Gastroesophageal sphincter (tissue), 4 donors: ENCODE measurements at regions not wholly inside any gene's neighbourhood (a gene's known extent, or its start where the extent isn't known, plus 50 kb on each side); places are given as distances from the start of the nearest gene placed in this dataset.

ENCODE experiments used
- ATAC-seq: fragments of 150-250 bp; one replicate; pipeline ENCODE4 v1.9.1; 2016; ENCODE audit warnings: mild to moderate bottlenecking, moderate library complexity
- H3K27ac ChIP-seq, 4 donors: fragments of 200-600 bp; sonication (generic) in 3 of 4; 1 replicate in 3 of 4; 2 replicates in 1 of 4; pipeline ENCODE4 v1.5.1; 2016 to 2019
- H3K27me3 ChIP-seq: fragments of 200-600 bp; sonication (generic); one replicate; pipeline ENCODE4 v1.5.1; 2019
- H3K36me3 ChIP-seq, 2 donors: fragments of 200-600 bp; sonication (generic); one replicate each; pipeline ENCODE4 v1.5.1; 2019; ENCODE audit warnings: control low read depth in 1 of 2
- H3K4me1 ChIP-seq, 3 donors: fragments of 200-600 bp; sonication (generic); 1 replicate in 2 of 3; 2 replicates in 1 of 3; pipeline ENCODE4 v1.5.1; 2016 to 2019; ENCODE audit warnings: control low read depth in 2 of 3
- H3K4me3 ChIP-seq, 2 donors: fragments of 200-600 bp; sonication (generic); one replicate each; pipeline ENCODE4 v1.5.1; 2019; ENCODE audit warnings: mild to moderate bottlenecking in 1 of 2, moderate library complexity in 1 of 2
- H3K9me3 ChIP-seq, 3 donors: fragments of 200-600 bp; sonication (generic); one replicate each; pipeline ENCODE4 v1.5.1; 2017 to 2019; ENCODE audit warnings: control low read depth in 2 of 3
- CTCF ChIP-seq, 4 experiments: fragments of 200-600 bp in 2 of 4; fragments of 450-650 bp in 2 of 4; sonication (generic) in 1 of 4; IDR thresholded peaks; one replicate each; pipeline ENCODE4 v1.5.1; 2017 to 2019; ENCODE audit warnings: antibody characterized with exemption in 4 of 4, mild to moderate bottlenecking in 2 of 4, moderate library complexity in 2 of 4
- EP300 ChIP-seq: sonication (generic); formaldehyde crosslinking; IDR thresholded peaks from one replicate; pipeline ENCODE4 v1.6.1; 2017; ENCODE audit warnings: antibody characterized with exemption, mild to moderate bottlenecking
- POLR2A ChIP-seq, 2 donors: fragments of 450-650 bp; IDR thresholded peaks; one replicate each; pipeline ENCODE4 v1.6.1; 2017; ENCODE audit warnings: antibody characterized with exemption in 2 of 2, mild to moderate bottlenecking in 2 of 2, moderate library complexity in 1 of 2
- POLR2AphosphoS5 ChIP-seq: sonication (generic); formaldehyde crosslinking; IDR thresholded peaks from one replicate; pipeline ENCODE4 v1.6.1; 2017; ENCODE audit warnings: antibody characterized with exemption
- WGBS, 2 donors: methylation state at CpG; one replicate each; pipeline ENCODE4 v1.1.5; 2018; ENCODE audit warnings: low coverage in 1 of 2; 5-methylcytosine and 5-hydroxymethylcytosine counted together

- Histone ChIP-seq H3K27me3 (peaks cover 54% of the 10 kb centered on the region), H3K4me1 (no peaks in the 10 kb centered on the region), H3K36me3 (no peaks in the 10 kb centered on the region), H3K4me3 (no peak overlapping the region), H3K27ac (no peak overlapping the region), H3K9me3 (no peaks in the 10 kb centered on the region)
- ATAC-seq: no peak
- TF ChIP-seq EP300 (no peak), POLR2A (IDR thresholded peaks at IDR 0.05) (no peak), POLR2AphosphoS5 (no peak), CTCF (IDR thresholded peaks at IDR 0.05) (no peak)
- 37 to 47% methylated on average over 3 to 4 of the region's 5 CpGs for WGBS, 2 donors
These were observed 156.1 kb upstream of the NECTIN1 start for GRCh38 chr11:119885067-119885466.

GRCh38 chr11:119882316-119882715, 153.3 kb upstream of the NECTIN1 start:
- WGBS, 2 donors: 83 to 100% methylated on average over 1 to 2 of the region's 4 CpGs
- Histone ChIP-seq H3K4me1 (no peaks in the 10 kb centered on the region), H3K27ac (no peak overlapping the region), H3K9me3 (no peaks in the 10 kb centered on the region), H3K36me3 (no peaks in the 10 kb centered on the region), H3K27me3 (peaks cover 40% of the 10 kb centered on the region), H3K4me3 (no peak overlapping the region)
- ATAC-seq: no peak
- no peak for TF ChIP-seq CTCF (IDR thresholded peaks at IDR 0.05)
- no peak for TF ChIP-seq POLR2A (IDR thresholded peaks at IDR 0.05)
- no peak for TF ChIP-seq EP300
- TF ChIP-seq POLR2AphosphoS5: no peak

- no peak for TF ChIP-seq EP300
- TF ChIP-seq POLR2AphosphoS5: no peak
- no peak for TF ChIP-seq CTCF (IDR thresholded peaks at IDR 0.05)
- TF ChIP-seq POLR2A (IDR thresholded peaks at IDR 0.05): no peak
- Histone ChIP-seq H3K27ac (no peak overlapping the region), H3K9me3 (no peaks in the 10 kb centered on the region), H3K36me3 (no peaks in the 10 kb centered on the region), H3K27me3 (peaks cover 31% of the 10 kb centered on the region), H3K4me3 (no peak overlapping the region), H3K4me1 (no peaks in the 10 kb centered on the region)
- no peak for ATAC-seq
- 70% methylated on average over 3 to 7 of the region's 7 CpGs for WGBS, 2 donors
These were observed 151.9 kb upstream of the NECTIN1 start for GRCh38 chr11:119880873-119881272.

- no peaks in the 10 kb centered on the region for H3K4me1 ChIP-seq
- TF ChIP-seq CTCF (IDR thresholded peaks at IDR 0.05) (no peak), POLR2A (IDR thresholded peaks at IDR 0.05) (no peak), POLR2AphosphoS5 (no peak), EP300 (no peak)
- no peak overlapping the region for H3K4me3 ChIP-seq
- H3K36me3 ChIP-seq: no peaks in the 10 kb centered on the region
- no peak for ATAC-seq
- WGBS, 2 donors: no CpG with 5 or more reads among the region's 4 CpGs
- H3K27me3 ChIP-seq: peaks cover 34% of the 10 kb centered on the region
- no peaks in the 10 kb centered on the region for H3K9me3 ChIP-seq
- no peak overlapping the region for H3K27ac ChIP-seq
These were observed 151.1 kb upstream of the NECTIN1 start for GRCh38 chr11:119880143-119880542.

- 73 to 75% methylated on average over 5 to 6 of the region's 6 CpGs for WGBS, 2 donors
- H3K9me3 ChIP-seq: no peaks in the 10 kb centered on the region
- H3K36me3 ChIP-seq: no peaks in the 10 kb centered on the region
- TF ChIP-seq POLR2AphosphoS5 (no peak), POLR2A (IDR thresholded peaks at IDR 0.05) (no peak), EP300 (no peak)
- peaks cover 44% of the 10 kb centered on the region for H3K27me3 ChIP-seq
- no peak for ATAC-seq
- no peak overlapping the region for H3K27ac ChIP-seq
- H3K4me3 ChIP-seq: no peak overlapping the region
- H3K4me1 ChIP-seq: no peaks in the 10 kb centered on the region
These were observed 150.0 kb upstream of the NECTIN1 start for GRCh38 chr11:119878990-119879389.
